ENCODE measurements at regions not wholly inside any gene's neighbourhood (a gene's known extent, or its start where the extent isn't known, plus 50 kb on each side); places are given as distances from the start of the nearest gene placed in this dataset.

- no peak overlapping the region for H3K4me3 Mint-ChIP-seq
- no peaks in the 10 kb centered on the region for H3K9me3 Mint-ChIP-seq
- no peak for DNase-seq (ENCODE audit: extremely low spot score, unreplicated experiment)
- no peaks in the 10 kb centered on the region for H3K36me3 Mint-ChIP-seq
- peaks cover 9% of the 10 kb centered on the region for H3K4me1 Mint-ChIP-seq (ENCODE audit: unreplicated experiment)
- no peak overlapping the region for H3K27ac Mint-ChIP-seq
- no peak for TF ChIP-seq CTCF (conservative IDR thresholded peaks at IDR 0.05)
- H3K27me3 Mint-ChIP-seq, result peaks cover 6% of the 10 kb centered on the region
These were observed 133.4 kb upstream of the CXCR4 start for GRCh38 chr2:136251197-136251884.

DNA sequence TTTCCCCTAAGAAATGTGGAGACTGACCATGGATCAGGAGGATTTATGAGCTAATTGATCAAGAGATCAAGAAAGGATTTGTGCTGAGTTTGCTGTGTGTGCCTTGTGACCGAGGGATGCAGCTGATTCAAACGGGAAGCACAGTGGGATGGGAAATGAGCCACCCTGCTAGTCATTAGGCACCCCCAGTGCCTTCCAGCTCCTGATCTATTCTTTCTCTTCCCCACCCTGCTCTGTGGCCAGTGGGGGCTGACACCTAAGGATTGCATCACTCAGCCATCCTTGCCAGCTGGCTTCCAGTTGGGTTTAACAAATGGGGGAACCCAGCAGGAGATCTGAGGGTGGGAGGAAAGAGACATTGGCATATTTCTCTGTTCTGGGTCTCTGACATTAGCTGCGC lies 132.2 kb upstream of the CXCR4 start:
- DNase-seq (ENCODE audit: extremely low spot score, unreplicated experiment), result no peak
- Mint-ChIP-seq H3K4me3 (no peak overlapping the region), H3K9me3 (no peaks in the 10 kb centered on the region), H3K27ac (no peak overlapping the region), H3K36me3 (no peaks in the 10 kb centered on the region), H3K4me1 (ENCODE audit: unreplicated experiment) (peaks cover 13% of the 10 kb centered on the region), H3K27me3 (peaks cover 6% of the 10 kb centered on the region)
- TF ChIP-seq CTCF (conservative IDR thresholded peaks at IDR 0.05), result no peak

GRCh38 chr2:136248907-136249306 lies 131.0 kb upstream of the CXCR4 start:
- peaks cover 6% of the 10 kb centered on the region for H3K27me3 Mint-ChIP-seq

DNA sequence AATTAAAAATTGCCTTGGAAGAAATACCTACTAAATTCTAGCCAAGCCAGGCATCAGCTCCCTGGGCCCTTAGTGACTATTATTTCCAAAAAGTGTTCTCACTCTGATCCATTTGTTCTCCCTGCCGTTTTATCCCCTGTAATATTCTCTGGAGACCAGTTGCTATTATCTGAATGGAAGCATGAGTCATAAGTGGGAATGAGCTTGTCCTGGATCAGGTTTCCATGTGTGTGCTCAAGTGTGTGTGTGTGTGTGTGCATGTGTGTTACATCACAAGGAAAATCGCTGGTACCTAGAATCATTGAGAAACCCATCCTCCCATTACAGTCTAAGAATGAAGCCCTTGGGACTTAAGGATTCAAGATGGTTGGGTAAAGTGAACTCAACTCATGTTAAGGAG lies 130.3 kb upstream of the CXCR4 start:
- H3K4me3 Mint-ChIP-seq, result no peak overlapping the region

More at GRCh38 chr2:136248907-136249306, 131.0 kb upstream of the CXCR4 start:
- H3K27ac Mint-ChIP-seq, result no peak overlapping the region
- no peak overlapping the region for H3K4me3 Mint-ChIP-seq
- H3K36me3 Mint-ChIP-seq, result no peaks in the 10 kb centered on the region
- DNase-seq (ENCODE audit: extremely low spot score, unreplicated experiment), result no peak
- H3K4me1 Mint-ChIP-seq (ENCODE audit: unreplicated experiment), result peaks cover 13% of the 10 kb centered on the region
- H3K9me3 Mint-ChIP-seq, result no peaks in the 10 kb centered on the region
- TF ChIP-seq CTCF (conservative IDR thresholded peaks at IDR 0.05), result no peak

GRCh38 chr2:136247204-136247950 lies 129.4 kb upstream of the CXCR4 start:
- no peak for TF ChIP-seq CTCF (conservative IDR thresholded peaks at IDR 0.05)

More for the DNA sequence above, 130.3 kb upstream of the CXCR4 start:
- H3K27me3 Mint-ChIP-seq, result peaks cover 6% of the 10 kb centered on the region
- H3K27ac Mint-ChIP-seq, result no peak overlapping the region
- peaks cover 13% of the 10 kb centered on the region for H3K4me1 Mint-ChIP-seq (ENCODE audit: unreplicated experiment)
- no peaks in the 10 kb centered on the region for H3K36me3 Mint-ChIP-seq
- no peak for TF ChIP-seq CTCF (conservative IDR thresholded peaks at IDR 0.05)
- H3K9me3 Mint-ChIP-seq, result no peaks in the 10 kb centered on the region
- no peak for DNase-seq (ENCODE audit: extremely low spot score, unreplicated experiment)

More at GRCh38 chr2:136247204-136247950, 129.4 kb upstream of the CXCR4 start:
- no peak overlapping the region for H3K4me3 Mint-ChIP-seq
- H3K9me3 Mint-ChIP-seq, result no peaks in the 10 kb centered on the region
- DNase-seq (ENCODE audit: extremely low spot score, unreplicated experiment), result no peak
- H3K27me3 Mint-ChIP-seq, result peaks cover 6% of the 10 kb centered on the region
- peaks cover 13% of the 10 kb centered on the region for H3K4me1 Mint-ChIP-seq (ENCODE audit: unreplicated experiment)
- no peak overlapping the region for H3K27ac Mint-ChIP-seq
- H3K36me3 Mint-ChIP-seq, result no peaks in the 10 kb centered on the region

Measured in type B pancreatic cell (in vitro differentiated cells).